Activated CD4-positive, alpha-beta memory T cell treated with anti-CD3 and anti-CD28 coated beads, Interleukin-2, amount 10 ng/mL, durations not matched to agents 7 days and 5 days (primary cell): ENCODE measurements at regions not wholly inside any gene's neighbourhood (a gene's known extent, or its start where the extent isn't known, plus 50 kb on each side); places are given as distances from the start of the nearest gene placed in this dataset.

ENCODE experiments used
- CTCF ChIA-PET: fragments of 350-600 bp; sonication (Branson Sonifier 250); formaldehyde crosslinking; loops from one replicate; lab custom pipeline; 2021; ENCODE audit warnings: antibody characterized with exemption, inconsistent platforms; lab: Charles Lee
- POLR2A ChIA-PET: fragments of 350-600 bp; sonication (Branson Sonifier 250); formaldehyde crosslinking; loops from one replicate; lab custom pipeline; 2021; ENCODE audit warnings: antibody characterized with exemption; lab: Charles Lee
- DNase-seq: peaks from one replicate; pipeline ENCODE4 v3.0.0-alpha.2; 2020
- H3K27ac Mint-ChIP-seq: one replicate; pipeline ENCODE4 v1.8.0; 2021; ENCODE audit warnings: mild to moderate bottlenecking, mixed read lengths
- H3K27me3 Mint-ChIP-seq: one replicate; pipeline ENCODE4 v1.8.0; 2021; ENCODE audit warnings: mixed read lengths
- H3K36me3 Mint-ChIP-seq: one replicate; pipeline ENCODE4 v1.8.0; 2021; ENCODE audit warnings: low read depth, mixed read lengths
- H3K4me1 Mint-ChIP-seq: one replicate; pipeline ENCODE4 v1.8.0; 2021; ENCODE audit warnings: mixed read lengths
- H3K4me3 Mint-ChIP-seq: one replicate; pipeline ENCODE4 v1.8.0; 2021; ENCODE audit warnings: mild to moderate bottlenecking, mixed read lengths
- H3K9me3 Mint-ChIP-seq: one replicate; pipeline ENCODE4 v1.8.0; 2021; ENCODE audit warnings: mixed read lengths

DNA sequence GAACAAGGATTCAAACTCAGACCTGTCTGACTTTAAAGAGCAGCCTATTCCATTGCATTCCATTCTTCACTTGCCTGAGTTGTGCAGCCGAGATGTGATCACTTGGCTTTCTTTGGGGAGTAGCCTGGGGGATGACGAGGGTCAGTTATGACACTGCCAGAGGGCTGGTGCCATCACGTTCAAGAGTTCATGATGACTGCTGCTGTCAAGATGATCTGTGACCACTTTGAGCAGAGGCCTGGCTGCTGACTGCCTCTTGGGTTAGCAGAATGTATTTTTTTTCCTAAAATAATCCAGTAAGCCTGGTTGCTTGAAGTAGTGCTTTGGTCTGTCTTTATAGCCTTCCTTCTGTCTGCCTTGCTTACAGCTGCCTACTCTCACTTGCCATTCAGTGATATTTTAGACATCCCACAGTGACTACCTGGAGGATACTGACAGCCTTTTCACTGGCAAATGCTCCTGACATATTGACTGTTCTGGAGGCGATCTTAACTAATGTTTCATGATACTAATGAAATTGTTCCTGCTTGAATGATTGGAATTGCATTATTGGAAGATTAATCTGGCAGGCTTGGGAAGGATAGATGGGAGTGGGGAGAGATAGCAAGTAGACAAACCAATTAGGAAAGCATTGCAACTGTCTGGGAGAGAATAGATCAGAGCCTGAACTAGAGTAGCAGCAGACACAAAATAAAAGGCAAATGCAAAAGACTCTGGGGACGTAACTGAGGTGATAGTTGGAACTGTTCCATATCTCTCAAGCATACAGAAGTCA, 221.6 kb upstream of the LCORL start:
- Mint-ChIP-seq H3K4me3 (no peak overlapping the region), H3K27ac (no peak overlapping the region), H3K9me3 (no peaks in the 10 kb centered on the region), H3K4me1 (no peaks in the 10 kb centered on the region), H3K27me3 (no peaks in the 10 kb centered on the region), H3K36me3 (no peaks in the 10 kb centered on the region)
- DNase-seq, result no peak
- CTCF ChIA-PET, result no interaction called here
- POLR2A ChIA-PET, result no interaction called here

GRCh38 chr4:18241727-18242126, 220.2 kb upstream of the LCORL start:
- CTCF ChIA-PET, result no interaction called here
- Mint-ChIP-seq H3K4me3 (no peak overlapping the region), H3K4me1 (no peaks in the 10 kb centered on the region), H3K9me3 (no peaks in the 10 kb centered on the region), H3K27me3 (no peaks in the 10 kb centered on the region), H3K27ac (no peak overlapping the region), H3K36me3 (no peaks in the 10 kb centered on the region)
- DNase-seq, result no peak
- POLR2A ChIA-PET, result no interaction called here

GRCh38 chr4:18234108-18234507, 212.6 kb upstream of the LCORL start:
- no peak overlapping the region for H3K27ac Mint-ChIP-seq
- H3K4me1 Mint-ChIP-seq, result no peaks in the 10 kb centered on the region
- CTCF ChIA-PET, result no interaction called here

DNA sequence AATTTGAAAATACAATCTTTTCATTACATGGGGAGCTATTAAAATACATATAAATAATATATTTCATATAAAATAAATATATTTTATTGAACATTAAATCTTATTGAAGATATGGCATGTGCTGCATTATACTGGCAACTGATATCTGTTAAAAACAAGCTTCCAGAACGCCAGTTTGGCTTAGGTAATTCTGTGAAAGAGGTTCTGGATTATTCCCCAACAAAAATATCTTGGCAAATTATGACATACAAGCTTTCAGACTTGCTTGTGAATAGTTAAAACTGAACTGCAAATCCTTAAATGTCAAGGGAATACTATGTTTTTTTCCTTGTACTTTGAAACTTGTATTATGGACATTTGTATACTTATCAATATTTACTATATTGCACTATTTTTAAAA, 210.2 kb upstream of the LCORL start:
- H3K4me1 Mint-ChIP-seq, result no peaks in the 10 kb centered on the region
- no peak overlapping the region for H3K4me3 Mint-ChIP-seq
- POLR2A ChIA-PET, result no interaction called here
- no peaks in the 10 kb centered on the region for H3K36me3 Mint-ChIP-seq
- no peak for DNase-seq
- H3K27ac Mint-ChIP-seq, result no peak overlapping the region
- CTCF ChIA-PET, result no interaction called here
- H3K27me3 Mint-ChIP-seq, result no peaks in the 10 kb centered on the region
- H3K9me3 Mint-ChIP-seq, result peaks cover 4% of the 10 kb centered on the region

More at GRCh38 chr4:18234108-18234507, 212.6 kb upstream of the LCORL start:
- H3K9me3 Mint-ChIP-seq, result no peaks in the 10 kb centered on the region
- POLR2A ChIA-PET, result no interaction called here
- H3K4me3 Mint-ChIP-seq, result no peak overlapping the region
- no peak for DNase-seq
- H3K27me3 Mint-ChIP-seq, result no peaks in the 10 kb centered on the region
- H3K36me3 Mint-ChIP-seq, result no peaks in the 10 kb centered on the region

DNA sequence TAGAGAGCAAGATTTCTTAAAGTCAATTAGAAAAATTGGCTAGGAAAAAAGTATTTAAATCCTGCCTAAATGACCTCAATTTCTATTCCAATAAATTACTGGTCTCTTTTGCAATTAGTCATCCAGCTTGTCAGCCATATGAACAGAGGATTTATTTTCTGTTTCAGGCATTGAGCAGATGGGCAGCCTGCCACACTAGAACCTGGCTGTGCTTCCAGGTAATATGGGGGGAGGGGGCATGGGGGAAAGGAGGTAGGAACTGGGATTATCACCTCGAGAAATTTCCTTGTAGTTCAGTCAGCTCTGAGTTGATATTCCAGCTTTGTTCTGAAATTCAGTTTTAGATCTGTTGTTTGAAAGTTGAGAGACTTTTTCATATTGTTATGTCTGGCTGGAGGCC, 206.3 kb upstream of the LCORL start:
- DNase-seq, result no peak
- Mint-ChIP-seq H3K36me3 (no peaks in the 10 kb centered on the region), H3K4me1 (no peaks in the 10 kb centered on the region), H3K4me3 (no peak overlapping the region), H3K9me3 (peaks cover 4% of the 10 kb centered on the region), H3K27me3 (no peaks in the 10 kb centered on the region), H3K27ac (no peak overlapping the region)
- ChIA-PET POLR2A (no interaction called here), CTCF (no interaction called here)

DNA sequence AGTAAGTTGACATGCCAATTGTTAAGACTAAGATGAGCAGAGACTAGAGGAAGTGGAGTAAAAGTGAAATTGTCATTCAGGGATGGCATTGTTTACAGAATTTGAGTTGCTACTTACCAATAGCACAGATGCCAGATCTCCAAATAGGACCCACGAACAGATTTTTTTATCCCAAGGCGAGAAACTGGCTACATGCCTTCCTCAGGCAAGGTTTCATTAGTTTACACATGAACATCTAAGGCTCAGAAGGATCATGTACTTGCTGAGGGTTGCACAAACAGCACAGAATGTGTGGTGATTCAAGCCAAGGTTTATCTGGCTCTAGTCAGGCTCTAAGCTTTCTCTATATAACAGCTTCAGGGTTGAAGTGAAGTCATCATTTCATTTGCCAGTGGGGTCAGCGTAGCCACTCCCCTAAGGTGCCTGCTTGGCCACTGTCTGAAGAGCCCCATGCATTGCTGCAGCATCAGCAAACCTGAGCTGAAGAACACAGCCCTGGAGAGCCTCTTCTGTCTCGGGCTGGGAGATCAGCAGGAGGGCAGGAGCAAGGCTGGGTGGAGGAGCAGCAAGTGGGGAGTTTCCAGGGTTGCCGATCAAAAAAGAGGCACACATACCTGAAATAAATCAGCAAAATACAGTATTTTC, 193.0 kb upstream of the LCORL start:
- DNase-seq, result no peak
- Mint-ChIP-seq H3K4me1 (no peaks in the 10 kb centered on the region), H3K36me3 (no peaks in the 10 kb centered on the region), H3K27me3 (no peaks in the 10 kb centered on the region), H3K4me3 (no peak overlapping the region), H3K27ac (no peak overlapping the region), H3K9me3 (peaks cover 2% of the 10 kb centered on the region)
- ChIA-PET CTCF (no interaction called here), POLR2A (no interaction called here)

- POLR2A ChIA-PET, result no interaction called here
- no peaks in the 10 kb centered on the region for H3K9me3 Mint-ChIP-seq
- H3K4me1 Mint-ChIP-seq, result no peaks in the 10 kb centered on the region
- no peaks in the 10 kb centered on the region for H3K27me3 Mint-ChIP-seq
- no peaks in the 10 kb centered on the region for H3K36me3 Mint-ChIP-seq
- no peak overlapping the region for H3K4me3 Mint-ChIP-seq
- no peak for DNase-seq
- CTCF ChIA-PET, result no interaction called here
- no peak overlapping the region for H3K27ac Mint-ChIP-seq
Observed at GRCh38 chr4:18213576-18214198, 192.1 kb upstream of the LCORL start.

DNA sequence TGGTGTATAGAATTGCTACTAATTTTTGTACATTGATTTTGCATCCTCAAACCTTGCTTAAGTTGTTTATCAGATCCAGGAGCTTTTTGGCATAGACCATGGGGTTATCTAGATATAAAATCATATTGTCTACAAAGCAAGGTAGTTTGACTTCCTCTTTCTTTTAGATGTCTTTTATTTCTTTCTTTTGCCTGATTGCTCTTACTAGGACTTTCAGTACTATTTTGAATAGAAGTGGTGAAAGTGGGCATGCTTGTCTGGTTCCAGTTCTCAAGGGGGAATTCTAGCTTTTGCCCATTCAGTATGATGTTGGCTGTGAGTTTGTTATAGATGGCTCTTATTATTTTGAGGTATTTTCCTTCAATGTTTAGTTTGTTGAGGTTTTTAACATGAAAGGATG, 187.9 kb upstream of the LCORL start:
- H3K27ac Mint-ChIP-seq, result no peak overlapping the region
- H3K4me3 Mint-ChIP-seq, result no peak overlapping the region
- H3K4me1 Mint-ChIP-seq, result no peaks in the 10 kb centered on the region
- H3K27me3 Mint-ChIP-seq, result no peaks in the 10 kb centered on the region
- ChIA-PET CTCF (no interaction called here), POLR2A (no interaction called here)
- H3K9me3 Mint-ChIP-seq, result no peaks in the 10 kb centered on the region
- no peak for DNase-seq
- no peaks in the 10 kb centered on the region for H3K36me3 Mint-ChIP-seq

DNA sequence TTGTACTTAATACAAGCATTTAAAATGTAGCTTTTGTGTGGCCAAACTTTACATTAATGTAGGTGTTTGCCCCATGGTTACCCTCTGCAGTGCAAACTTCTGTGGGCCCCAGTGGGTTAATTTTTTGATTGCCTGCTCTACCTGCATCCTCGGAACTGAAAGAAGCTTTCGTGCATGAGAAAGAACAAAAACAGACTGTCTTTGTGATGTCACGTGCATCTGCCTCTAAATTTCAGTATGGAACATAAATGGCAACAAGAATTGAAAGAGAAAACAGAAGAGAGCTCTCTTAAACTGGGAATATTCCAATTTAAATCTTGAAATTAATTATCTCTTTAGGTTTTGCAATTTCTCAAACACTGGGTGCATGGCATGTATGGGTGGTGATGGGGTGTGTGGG, 182.4 kb upstream of the LCORL start:
- Mint-ChIP-seq H3K4me3 (no peak overlapping the region), H3K27ac (no peak overlapping the region), H3K36me3 (no peaks in the 10 kb centered on the region), H3K4me1 (no peaks in the 10 kb centered on the region), H3K27me3 (peaks cover 2% of the 10 kb centered on the region), H3K9me3 (no peaks in the 10 kb centered on the region)
- ChIA-PET POLR2A (no interaction called here), CTCF (interaction anchor here (0.6 kb wide), 1 partner anchor 1390 kb away, joined by 4 read pairs; no protein-coding TSS in a partner anchor)
- no peak for DNase-seq

DNA sequence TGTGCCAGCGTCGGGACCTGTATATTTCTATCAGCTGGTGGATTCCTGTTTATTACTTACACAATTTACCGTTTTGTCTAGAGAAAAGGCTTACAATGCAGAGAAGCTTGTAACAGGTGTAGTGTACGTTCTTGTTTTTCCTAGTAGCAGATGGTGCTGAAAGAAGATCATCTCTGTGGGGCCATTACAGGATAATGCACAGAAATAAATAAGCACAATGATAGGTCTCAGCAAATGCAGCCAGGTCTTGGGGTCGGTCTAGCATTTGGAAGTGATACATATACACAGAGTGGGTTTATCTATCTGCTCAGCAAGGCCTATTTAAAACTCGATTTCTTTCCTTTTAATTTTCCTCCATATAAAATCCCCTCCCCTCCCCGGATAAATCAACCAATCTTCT, 180.9 kb upstream of the LCORL start:
- Mint-ChIP-seq H3K27me3 (peaks cover 3% of the 10 kb centered on the region), H3K9me3 (no peaks in the 10 kb centered on the region), H3K4me3 (no peak overlapping the region), H3K36me3 (no peaks in the 10 kb centered on the region), H3K4me1 (no peaks in the 10 kb centered on the region), H3K27ac (no peak overlapping the region)
- DNase-seq, result no peak
- CTCF ChIA-PET, result no interaction called here
- POLR2A ChIA-PET, result no interaction called here

- Mint-ChIP-seq H3K4me3 (no peak overlapping the region), H3K27ac (no peak overlapping the region), H3K4me1 (no peaks in the 10 kb centered on the region), H3K36me3 (no peaks in the 10 kb centered on the region), H3K9me3 (no peaks in the 10 kb centered on the region), H3K27me3 (peaks cover 3% of the 10 kb centered on the region)
- ChIA-PET POLR2A (no interaction called here), CTCF (no interaction called here)
- no peak for DNase-seq
Observed at GRCh38 chr4:18201885-18202284, 180.3 kb upstream of the LCORL start.

DNA sequence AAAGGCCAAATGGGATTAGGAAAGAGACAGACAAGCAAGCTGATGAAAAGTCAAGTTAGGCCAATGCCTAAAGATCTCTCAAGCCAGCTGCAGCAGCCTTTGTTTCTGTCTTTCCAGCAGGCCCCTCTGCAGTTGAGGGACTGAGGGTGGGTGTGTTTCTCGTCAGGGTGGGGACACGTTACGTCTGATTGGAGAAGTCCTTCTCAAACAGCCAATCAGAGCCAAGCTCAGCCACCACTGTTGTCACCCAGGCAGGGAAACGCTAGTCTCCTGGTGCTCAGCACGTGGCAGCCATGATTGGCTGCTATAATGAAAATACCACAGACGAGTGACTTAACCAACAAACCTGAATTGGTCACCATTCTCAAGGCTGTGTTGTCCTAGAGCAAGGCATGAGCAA, 177.1 kb upstream of the LCORL start:
- Mint-ChIP-seq H3K27ac (no peak overlapping the region), H3K36me3 (no peaks in the 10 kb centered on the region), H3K4me1 (no peaks in the 10 kb centered on the region), H3K9me3 (no peaks in the 10 kb centered on the region), H3K4me3 (no peak overlapping the region), H3K27me3 (peaks cover 3% of the 10 kb centered on the region)
- no peak for DNase-seq
- ChIA-PET POLR2A (no interaction called here), CTCF (no interaction called here)

DNA sequence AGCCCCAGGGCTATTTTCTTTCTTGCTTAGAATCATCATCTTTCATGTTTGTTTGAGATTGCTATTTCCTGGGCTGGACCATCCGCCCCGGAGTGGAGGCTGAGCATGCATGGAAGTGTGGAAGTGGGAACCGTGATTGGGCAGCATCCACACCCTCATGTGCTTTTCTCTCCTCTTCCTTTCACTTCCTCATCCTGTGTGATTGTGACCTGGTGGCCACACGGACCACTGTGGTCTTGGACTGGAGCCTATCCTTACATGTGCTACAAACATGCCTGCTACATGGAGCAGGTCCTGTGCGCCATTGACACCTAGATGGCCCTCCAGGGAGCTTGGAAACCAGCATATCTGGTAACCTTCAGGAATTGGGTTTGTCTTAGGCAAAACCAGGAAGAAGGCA, 175.9 kb upstream of the LCORL start:
- Mint-ChIP-seq H3K4me1 (no peaks in the 10 kb centered on the region), H3K36me3 (no peaks in the 10 kb centered on the region), H3K4me3 (no peak overlapping the region), H3K27ac (no peak overlapping the region), H3K9me3 (no peaks in the 10 kb centered on the region), H3K27me3 (peaks cover 3% of the 10 kb centered on the region)
- ChIA-PET POLR2A (no interaction called here), CTCF (no interaction called here)
- no peak for DNase-seq

GRCh38 chr4:18194278-18194677, 172.7 kb upstream of the LCORL start:
- H3K9me3 Mint-ChIP-seq, result no peaks in the 10 kb centered on the region
- H3K27me3 Mint-ChIP-seq, result peaks cover 3% of the 10 kb centered on the region
- H3K27ac Mint-ChIP-seq, result no peak overlapping the region
- H3K4me1 Mint-ChIP-seq, result no peaks in the 10 kb centered on the region
- no peak for DNase-seq
- no peaks in the 10 kb centered on the region for H3K36me3 Mint-ChIP-seq
- H3K4me3 Mint-ChIP-seq, result no peak overlapping the region
- ChIA-PET CTCF (no interaction called here), POLR2A (no interaction called here)
